ENCODE measurements at regions not wholly inside any gene's neighbourhood (a gene's known extent, or its start where the extent isn't known, plus 50 kb on each side); places are given as distances from the start of the nearest gene placed in this dataset.

- DNase-seq (ENCODE audit: low spot score) (no peak), ATAC-seq (no peak), FAIRE-seq (no peak)
- H3K4me3 ChIP-seq (replicated peaks in 1 of 3; ENCODE audit: insufficient read depth in 1 of 3, low read depth in 2 of 3, low read length in 3 of 3), result no peak overlapping the region
- H3K36me3 ChIP-seq (replicated peaks in 1 of 2; ENCODE audit: control insufficient read depth in 1 of 2, insufficient read depth in 2 of 2, low read length in 2 of 2), result no peaks in the 10 kb centered on the region
- TF ChIP-seq IKZF1 (IDR thresholded peaks at IDR 0.05), result no peak
- no peak for TF ChIP-seq JUNB (CRISPR knock-in tag; IDR thresholded peaks at IDR 0.05; ENCODE audit: borderline replicate concordance)
- TF ChIP-seq MXD3 (CRISPR knock-in tag; IDR thresholded peaks at IDR 0.05), result no peak
- TF ChIP-seq ZBTB10 (CRISPR knock-in tag; IDR thresholded peaks at IDR 0.05; ENCODE audit: borderline replicate concordance), result no peak
- no peak for TF ChIP-seq ARID3A (IDR thresholded peaks at IDR 0.05; ENCODE audit: low read depth, low read length)
- no peak for TF ChIP-seq ETV6 (CRISPR knock-in tag; conservative IDR thresholded peaks at IDR 0.05)
- no peaks in the 10 kb centered on the region for H3K79me2 ChIP-seq (ENCODE audit: insufficient read depth, low read length)
- WGBS (ENCODE audit: low lambda C conversion rate), result 33% methylated on average over 10 of the region's 10 CpGs
- H2AFZ ChIP-seq (ENCODE audit: low read length), result no peak overlapping the region
- H3K4me2 ChIP-seq (ENCODE audit: low read depth, low read length), result no peak overlapping the region
- in situ Hi-C loops (cut with HindIII; ENCODE audit: extremely low pct_ligation_motif_present, low pct_unique_long_range_greater_than_20kb) (no loop called here), intact Hi-C loops (cut with micrococcal nuclease; ENCODE audit: unreplicated experiment) (no loop called here)
- BruUV-seq (replicated peaks), result no TSS peak
- no peaks in the 10 kb centered on the region for H3K9me3 ChIP-seq (ENCODE audit: low read length)
- no peaks in the 10 kb centered on the region for H4K20me1 ChIP-seq (ENCODE audit: insufficient read depth, low read length)
- H3K27me3 ChIP-seq (ENCODE audit: control insufficient read depth in 1 of 2, insufficient read depth in 2 of 2, low read length in 2 of 2), result no peaks in the 10 kb centered on the region
- ChIA-PET POLR2A (no interaction called here), CTCF (ENCODE audit: low intra/inter-chr PET ratio, low total read pairs) (no interaction called here)
- no peak overlapping the region for H3K27ac ChIP-seq (ENCODE audit: extremely low read length, insufficient read depth, low read length)
- no peak overlapping the region for H3K9ac ChIP-seq (ENCODE audit: insufficient read depth, low read depth, low read length)
- no peaks in the 10 kb centered on the region for H3K4me1 ChIP-seq (ENCODE audit: insufficient read depth, low read length)
Measured at GRCh38 chr11:45541693-45542434, 123.6 kb downstream of the CHST1 start.
